SU-DHL-6 (cell line): ENCODE measurements at regions not wholly inside any gene's neighbourhood (a gene's known extent, or its start where the extent isn't known, plus 50 kb on each side); places are given as distances from the start of the nearest gene placed in this dataset.

Experiments
- CTCF ChIP-seq: fragments of 200-600 bp; sonication (generic); IDR thresholded peaks from one replicate; pipeline ENCODE4 v1.5.1; 2017; ENCODE audit warnings: antibody characterized with exemption, mild to moderate bottlenecking, low read length, moderate library complexity; ENCODE audit not compliant: insufficient read depth, poor library complexity, severe bottlenecking
- EZH2phosphoT487 ChIP-seq: fragments of 200-600 bp; sonication (generic), shearing (Covaris generic); conservative IDR thresholded peaks from 2 replicates; pipeline ENCODE4 v1.6.1; 2018; ENCODE audit warnings: mild to moderate bottlenecking, antibody characterized with exemption, low read length, moderate library complexity, mixed read lengths

- TF ChIP-seq EZH2phosphoT487 (no peak), CTCF (no peak)
Observed at GRCh38 chr2:8541223-8541622, 140.6 kb upstream of the ID2 start.
